Body of pancreas (tissue), 4 donors: ENCODE measurements at regions not wholly inside any gene's neighbourhood (a gene's known extent, or its start where the extent isn't known, plus 50 kb on each side); places are given as distances from the start of the nearest gene placed in this dataset.

Experiments
- ATAC-seq: fragments of 150-250 bp; one replicate; pipeline ENCODE4 v1.9.1; 2016
- DNase-seq, 4 donors: peaks; one replicate each; pipeline ENCODE4 v3.0.0-alpha.2; 2019
- H3K27ac ChIP-seq, 4 donors: fragments of 200-600 bp; sonication (generic); 1 replicate in 3 of 4; 2 replicates in 1 of 4; pipeline versions ENCODE4 v1.5.1 to v1.6.1; 2016 to 2019; ENCODE audit warnings: mild to moderate bottlenecking in 1 of 4, mixed read lengths in 1 of 4, moderate library complexity in 1 of 4
- H3K27me3 ChIP-seq, 2 donors: fragments of 200-600 bp; sonication (generic); one replicate each; pipeline ENCODE4 v1.6.0; 2016; ENCODE audit warnings: mild to moderate bottlenecking in 1 of 2
- H3K36me3 ChIP-seq, 2 donors: fragments of 200-600 bp; sonication (generic); replicated peaks in 1 of 2; 2 replicates each; pipeline ENCODE4 v1.5.1; 2016; ENCODE audit warnings: low read depth in 2 of 2; ENCODE audit not compliant: insufficient read depth in 1 of 2
- H3K4me1 ChIP-seq: fragments of 200-600 bp; sonication (generic); one replicate; pipeline ENCODE4 v1.6.0; 2016
- H3K4me3 ChIP-seq, 2 donors: fragments of 200-600 bp; sonication (generic); 1 replicate in 1 of 2; 2 replicates in 1 of 2; pipeline ENCODE4 v1.5.1; 2016 to 2019
- H3K9me3 ChIP-seq, 3 donors: fragments of 200-600 bp; sonication (generic); 1 replicate in 2 of 3; 2 replicates in 1 of 3; pipeline ENCODE4 v1.5.1; 2016
- CTCF ChIP-seq, 7 experiments: fragments of 450-650 bp in 4 of 7; fragments of 200-600 bp in 3 of 7; sonication (generic) in 3 of 7; IDR thresholded peaks; one replicate each; pipeline ENCODE4 v1.5.1; 2016 to 2019; ENCODE audit warnings: antibody characterized with exemption in 7 of 7
- POLR2A ChIP-seq, 3 donors: fragments of 450-650 bp; IDR thresholded peaks; one replicate each; pipeline ENCODE4 v1.6.1; 2016; ENCODE audit warnings: antibody characterized with exemption in 3 of 3, mild to moderate bottlenecking in 2 of 3
- WGBS, 2 donors: methylation state at CpG; one replicate each; pipeline ENCODE4 v1.1.5; 2017; 5-methylcytosine and 5-hydroxymethylcytosine counted together
- intact Hi-C: fragments of 100-400 bp; cut with DNase I; formaldehyde crosslinking; loops from one replicate; pipeline ENCODE4 v1.15.1; 2023

- no peak overlapping the region for H3K4me3 ChIP-seq
- no peaks in the 10 kb centered on the region for H3K36me3 ChIP-seq
- no peaks in the 10 kb centered on the region for H3K9me3 ChIP-seq
- TF ChIP-seq CTCF (IDR thresholded peaks at IDR 0.05) = no peak
- TF ChIP-seq POLR2A (IDR thresholded peaks at IDR 0.05) = no peak
- DNase-seq = no peak
- H3K4me1 ChIP-seq = no peaks in the 10 kb centered on the region
- intact Hi-C loops = no loop called here
- no peaks in the 10 kb centered on the region for H3K27me3 ChIP-seq
- WGBS, 2 donors = 70% methylated on average over 2 of the region's 2 CpGs
- no peak for ATAC-seq
- no peak overlapping the region for H3K27ac ChIP-seq
These were observed 140.8 kb downstream of the HMHB1 start for GRCh38 chr5:143952809-143953208.

- intact Hi-C loops = no loop called here
- no peak for DNase-seq
- Histone ChIP-seq H3K27me3 (no peaks in the 10 kb centered on the region), H3K4me3 (no peak overlapping the region), H3K27ac (no peak overlapping the region), H3K36me3 (no peaks in the 10 kb centered on the region), H3K4me1 (no peaks in the 10 kb centered on the region), H3K9me3 (no peaks in the 10 kb centered on the region)
- TF ChIP-seq POLR2A (IDR thresholded peaks at IDR 0.05) = no peak
- no peak for TF ChIP-seq CTCF (IDR thresholded peaks at IDR 0.05)
- no peak for ATAC-seq
- WGBS, 2 donors = 62 to 69% methylated on average over 4 of the region's 4 CpGs
These were observed 141.9 kb downstream of the HMHB1 start for GRCh38 chr5:143953851-143954250.

- TF ChIP-seq CTCF (IDR thresholded peaks at IDR 0.05) (no peak), POLR2A (IDR thresholded peaks at IDR 0.05) (no peak)
- no peak for ATAC-seq
- 57 to 59% methylated on average over 2 of the region's 2 CpGs for WGBS, 2 donors
- Histone ChIP-seq H3K9me3 (no peaks in the 10 kb centered on the region), H3K27ac (no peak overlapping the region), H3K4me1 (no peaks in the 10 kb centered on the region), H3K27me3 (no peaks in the 10 kb centered on the region), H3K4me3 (no peak overlapping the region), H3K36me3 (no peaks in the 10 kb centered on the region)
- peak in 2 of 4 donors; percentile 7 to 10 for DNase-seq
- intact Hi-C loops = no loop called here
These were observed 143.2 kb downstream of the HMHB1 start for GRCh38 chr5:143955141-143955540.

- Histone ChIP-seq H3K27ac (no peak overlapping the region), H3K4me1 (no peaks in the 10 kb centered on the region), H3K27me3 (no peaks in the 10 kb centered on the region), H3K36me3 (no peaks in the 10 kb centered on the region), H3K9me3 (no peaks in the 10 kb centered on the region), H3K4me3 (no peak overlapping the region)
- ATAC-seq (no peak), DNase-seq (no peak)
- WGBS, 2 donors = 54 to 59% methylated on average over 1 of the region's 1 CpG
- intact Hi-C loops = no loop called here
- TF ChIP-seq POLR2A (IDR thresholded peaks at IDR 0.05) (no peak), CTCF (IDR thresholded peaks at IDR 0.05) (no peak)
These were observed 145.5 kb downstream of the HMHB1 start for GRCh38 chr5:143957455-143957854.

GRCh38 chr5:143962201-143962600, 150.2 kb downstream of the HMHB1 start:
- Histone ChIP-seq H3K4me3 (no peak overlapping the region), H3K9me3 (no peaks in the 10 kb centered on the region), H3K27me3 (no peaks in the 10 kb centered on the region), H3K4me1 (no peaks in the 10 kb centered on the region), H3K36me3 (no peaks in the 10 kb centered on the region), H3K27ac (no peak overlapping the region)
- TF ChIP-seq CTCF (IDR thresholded peaks at IDR 0.05) (no peak), POLR2A (IDR thresholded peaks at IDR 0.05) (no peak)
- DNase-seq = no peak
- intact Hi-C loops = no loop called here
- no peak for ATAC-seq
- WGBS, 2 donors = 83 to 90% methylated on average over 1 of the region's 1 CpG
